ENCODE measurements at regions not wholly inside any gene's neighbourhood (a gene's known extent, or its start where the extent isn't known, plus 50 kb on each side); places are given as distances from the start of the nearest gene placed in this dataset.

GRCh38 chr6:22349051-22349450 lies 52.2 kb upstream of the PRL start:
- no peak overlapping the region for H3K27ac ChIP-seq
- no peak for TF ChIP-seq CTCF (IDR thresholded peaks at IDR 0.05)

GRCh38 chr6:22349528-22349927 lies 52.7 kb upstream of the PRL start:
- H3K27ac ChIP-seq: no peak overlapping the region
- TF ChIP-seq CTCF (IDR thresholded peaks at IDR 0.05): no peak
- TF ChIP-seq ZFX (IDR thresholded peaks at IDR 0.05; ENCODE audit: borderline replicate concordance): no peak

- no peak overlapping the region for H3K27ac ChIP-seq
- TF ChIP-seq CTCF (IDR thresholded peaks at IDR 0.05): no peak
- TF ChIP-seq ZFX (IDR thresholded peaks at IDR 0.05; ENCODE audit: borderline replicate concordance): no peak
Observed at GRCh38 chr6:22350109-22350508, 53.3 kb upstream of the PRL start.

- no peak for TF ChIP-seq ZFX (IDR thresholded peaks at IDR 0.05; ENCODE audit: borderline replicate concordance)
- TF ChIP-seq CTCF (IDR thresholded peaks at IDR 0.05): no peak
- H3K27ac ChIP-seq: no peak overlapping the region
Observed at GRCh38 chr6:22353101-22353500, 56.3 kb upstream of the PRL start.

- TF ChIP-seq CTCF (IDR thresholded peaks at IDR 0.05) (no peak), ZFX (IDR thresholded peaks at IDR 0.05; ENCODE audit: borderline replicate concordance) (no peak)
- H3K27ac ChIP-seq: no peak overlapping the region
Observed at GRCh38 chr6:22356362-22356940, 59.6 kb upstream of the PRL start.

- TF ChIP-seq CTCF (IDR thresholded peaks at IDR 0.05) (no peak), ZFX (IDR thresholded peaks at IDR 0.05; ENCODE audit: borderline replicate concordance) (no peak)
- H3K27ac ChIP-seq: no peak overlapping the region
Observed at GRCh38 chr6:22357724-22358189, 60.9 kb upstream of the PRL start.

GRCh38 chr6:22361576-22361975 lies 64.7 kb upstream of the PRL start:
- no peak for TF ChIP-seq ZFX (IDR thresholded peaks at IDR 0.05; ENCODE audit: borderline replicate concordance)
- TF ChIP-seq CTCF (IDR thresholded peaks at IDR 0.05): no peak
- H3K27ac ChIP-seq: no peak overlapping the region
